PC-9 (cell line): ENCODE measurements at regions not wholly inside any gene's neighbourhood (a gene's known extent, or its start where the extent isn't known, plus 50 kb on each side); places are given as distances from the start of the nearest gene placed in this dataset.

ENCODE experiments used
- BruUV-seq: library from RNA; stranded (reverse); fragments of 400-500 nt; replicated peaks from 2 replicates; lab custom pipeline; 2021; lab: Mats Ljungman, UMichigan
- CTCF ChIA-PET: fragments of 300-600 bp; sonication (Branson Sonifier 250); formaldehyde crosslinking; loops from one replicate; lab custom pipeline; 2022; ENCODE audit warnings: antibody characterized with exemption; lab: Charles Lee
- POLR2A ChIA-PET: fragments of 300-600 bp; sonication (Branson Sonifier 250); formaldehyde crosslinking; loops from one replicate; lab custom pipeline; 2022; ENCODE audit warnings: antibody characterized with exemption; ENCODE audit not compliant: unreplicated experiment; lab: Charles Lee
- DNase-seq, 2 experiments: peaks; one replicate each; pipeline versions ENCODE4 v3.0.0 to v3.0.0-alpha.2; 2015 to 2022; ENCODE audit warnings: mixed read lengths in 1 of 2
- H2AFZ ChIP-seq: fragments of 200-600 bp; sonication (generic); 2 replicates; pipeline ENCODE4 v1.8.1; 2017; ENCODE audit warnings: antibody characterized with exemption
- H3F3A ChIP-seq: fragments of 200-600 bp; sonication (generic); 2 replicates; pipeline ENCODE4 v1.8.1; 2017; ENCODE audit warnings: antibody characterized with exemption, mild to moderate bottlenecking, low read depth; ENCODE audit not compliant: insufficient read depth
- H3K27ac ChIP-seq: fragments of 200-600 bp; sonication (generic); 2 replicates; pipeline ENCODE4 v1.6.1; 2016; ENCODE audit warnings: mixed run types
- H3K27me3 ChIP-seq: fragments of 200-600 bp; sonication (generic); 2 replicates; pipeline ENCODE4 v1.6.1; 2016; ENCODE audit warnings: low read depth, mixed run types; ENCODE audit not compliant: insufficient read depth
- H3K36me3 ChIP-seq: fragments of 200-600 bp; sonication (generic); 2 replicates; pipeline ENCODE4 v1.6.1; 2016; ENCODE audit warnings: low read depth, mixed run types
- H3K4me1 ChIP-seq: fragments of 200-600 bp; sonication (generic); replicated peaks from 2 replicates; pipeline ENCODE4 v1.6.1; 2016; ENCODE audit warnings: mixed run types; ENCODE audit not compliant: insufficient read depth
- H3K4me2 ChIP-seq: fragments of 200-600 bp; sonication (generic); 2 replicates; pipeline ENCODE4 v1.6.1; 2017; ENCODE audit warnings: mixed run types
- H3K4me3 ChIP-seq: fragments of 200-600 bp; sonication (generic); 2 replicates; pipeline ENCODE4 v1.6.1; 2016; ENCODE audit warnings: mixed run types
- H3K79me2 ChIP-seq: fragments of 200-600 bp; sonication (generic); 2 replicates; pipeline ENCODE4 v1.6.1; 2017; ENCODE audit warnings: low read depth, mixed run types
- H3K9me2 ChIP-seq: fragments of 200-600 bp; sonication (generic); 2 replicates; pipeline ENCODE4 v1.8.1; 2017; ENCODE audit warnings: mild to moderate bottlenecking; ENCODE audit not compliant: insufficient read depth
- H3K9me3 ChIP-seq: fragments of 200-600 bp; sonication (generic); 2 replicates; pipeline ENCODE4 v1.8.1; 2016; ENCODE audit warnings: low read depth; ENCODE audit not compliant: insufficient read depth
- H4K20me1 ChIP-seq: fragments of 200-600 bp; sonication (generic); 2 replicates; pipeline ENCODE4 v1.8.1; 2017; ENCODE audit not compliant: insufficient read depth
- CTCF ChIP-seq: fragments of 200-600 bp; sonication (generic); conservative IDR thresholded peaks from 2 replicates; pipeline ENCODE4 v1.6.1; 2017; ENCODE audit warnings: mixed run types, antibody characterized with exemption, mild to moderate bottlenecking, moderate library complexity
- EZH2 ChIP-seq: fragments of 200-600 bp; sonication (generic); IDR thresholded peaks from 2 replicates; pipeline ENCODE4 v1.8.0; 2017; ENCODE audit warnings: antibody characterized with exemption, low read depth
- intact Hi-C: fragments of 100-400 bp; cut with micrococcal nuclease; formaldehyde crosslinking; loops from one replicate; pipeline ENCODE4 v1.10.0; 2022; ENCODE audit not compliant: unreplicated experiment

DNA sequence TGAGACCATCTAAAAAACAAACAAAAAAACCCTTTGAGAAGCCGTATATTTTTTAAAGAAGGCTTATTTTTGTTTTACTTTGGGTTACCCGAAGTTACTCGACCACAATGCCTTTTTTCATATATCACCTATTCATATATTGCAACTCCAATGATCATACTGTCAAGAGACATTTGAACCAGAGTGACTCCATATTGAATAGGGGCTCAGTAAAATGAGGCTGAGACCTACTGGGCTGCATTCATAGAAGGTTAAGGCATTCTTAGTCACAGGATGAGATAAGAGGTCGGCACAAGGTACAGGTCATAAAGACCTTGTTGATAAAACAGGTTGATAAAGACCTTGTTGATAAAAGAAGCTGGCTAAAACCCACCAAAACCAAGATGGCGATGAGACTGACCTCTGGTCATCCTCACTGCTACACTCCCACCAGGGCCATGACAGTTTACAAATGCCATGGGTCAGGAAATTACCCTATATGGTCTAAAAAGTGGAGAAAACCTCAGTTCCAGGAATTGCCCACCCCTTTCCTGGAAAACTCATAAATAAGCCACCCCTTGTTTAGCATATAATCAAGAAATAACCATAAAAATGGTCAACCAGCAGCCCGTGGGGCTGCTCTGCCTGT, 50.0 kb upstream of the PKP2 start:
- no peaks in the 10 kb centered on the region for H3K27me3 ChIP-seq
- no peak overlapping the region for H3K27ac ChIP-seq
- H3K36me3 ChIP-seq = no peaks in the 10 kb centered on the region
- no peaks in the 10 kb centered on the region for H4K20me1 ChIP-seq
- no peak overlapping the region for H3K4me2 ChIP-seq
- BruUV-seq = no TSS peak
- H3K9me2 ChIP-seq = no peaks in the 10 kb centered on the region
- H3K4me3 ChIP-seq = no peak overlapping the region
- CTCF ChIA-PET = interaction anchor here (0.5 to 1.6 kb wide), 5 partner anchors 54 to 1076 kb away, joined by 3 to 7 read pairs (median 4); partner anchors contain the start of gene ALG10
- no peak for TF ChIP-seq EZH2
- no peak for TF ChIP-seq CTCF
- H3K9me3 ChIP-seq = no peaks in the 10 kb centered on the region
- peak overlapping the region; percentile 10; the same call in 1 of the 2 replicates for H2AFZ ChIP-seq
- peaks cover 10% of the 10 kb centered on the region; the same call in 1 of the 2 replicates for H3F3A ChIP-seq
- no peaks in the 10 kb centered on the region for H3K79me2 ChIP-seq
- DNase-seq = no peak
- intact Hi-C loops = loop anchor here (1.0 to 10.0 kb wide), 6 partner anchors 190 to 1272 kb away; partner anchors contain the start of gene ALG10
- H3K4me1 ChIP-seq = peaks cover 21% of the 10 kb centered on the region
- POLR2A ChIA-PET = no interaction called here
